SU-DHL-6 (cell line): ENCODE measurements at regions not wholly inside any gene's neighbourhood (a gene's known extent, or its start where the extent isn't known, plus 50 kb on each side); places are given as distances from the start of the nearest gene placed in this dataset.

Source experiments
- H2AFZ ChIP-seq: fragments of 200-600 bp; sonication (generic); 2 replicates; pipeline ENCODE4 v1.6.1; 2014; ENCODE audit warnings: low read depth, mild to moderate bottlenecking, moderate library complexity, mixed read lengths, antibody characterized with exemption, low read length; ENCODE audit not compliant: severe bottlenecking
- H3F3A ChIP-seq: fragments of 200-600 bp; shearing (Covaris generic); 2 replicates; pipeline ENCODE4 v1.6.0; 2016; ENCODE audit warnings: antibody characterized with exemption, mild to moderate bottlenecking; ENCODE audit not compliant: insufficient read depth
- H3K27ac ChIP-seq: fragments of 200-600 bp; sonication (generic); 2 replicates; pipeline ENCODE4 v1.5.1; 2016; ENCODE audit warnings: low read depth, mild to moderate bottlenecking, low read length, moderate library complexity, mixed read lengths
- H3K27me3 ChIP-seq: fragments of 200-600 bp; sonication (generic), shearing (Covaris generic); 2 replicates; pipeline ENCODE4 v1.6.0; 2014; ENCODE audit warnings: mild to moderate bottlenecking, low read length
- H3K36me3 ChIP-seq: fragments of 200-600 bp; sonication (generic); 2 replicates; pipeline ENCODE4 v1.6.1; 2014; ENCODE audit warnings: mild to moderate bottlenecking, low read length, mixed read lengths
- H3K4me2 ChIP-seq: fragments of 300-600, 200-600 bp; shearing (Covaris generic), sonication (generic); 2 replicates; pipeline ENCODE4 v1.6.0; 2014; ENCODE audit warnings: low read length, low read depth, mild to moderate bottlenecking; ENCODE audit not compliant: poor library complexity, severe bottlenecking
- H3K4me3 ChIP-seq: fragments of 200-600 bp; sonication (generic); 2 replicates; pipeline ENCODE4 v1.5.1; 2014; ENCODE audit warnings: antibody characterized with exemption, low read length, mild to moderate bottlenecking, mixed read lengths; ENCODE audit not compliant: insufficient read depth, poor library complexity, severe bottlenecking
- H3K79me2 ChIP-seq: fragments of 200-600 bp; sonication (generic); 2 replicates; pipeline ENCODE4 v1.6.1; 2014; ENCODE audit warnings: mild to moderate bottlenecking, low read length, moderate library complexity; ENCODE audit not compliant: insufficient read depth
- H3K9ac ChIP-seq: fragments of 200-600 bp; sonication (generic); 2 replicates; pipeline ENCODE4 v1.7.0; 2014; ENCODE audit warnings: mild to moderate bottlenecking, low read length
- H3K9me2 ChIP-seq: fragments of 200-600 bp; sonication (generic); replicated peaks from 2 replicates; pipeline ENCODE4 v1.6.1; 2014; ENCODE audit warnings: low read length; ENCODE audit not compliant: insufficient read depth
- H3K9me3 ChIP-seq: fragments of 200-600 bp; sonication (generic); 2 replicates; pipeline ENCODE4 v1.6.1; 2014; ENCODE audit warnings: low read length, mixed read lengths; ENCODE audit not compliant: insufficient read depth
- H4K20me1 ChIP-seq: fragments of 200-600 bp; sonication (generic); 2 replicates; pipeline ENCODE4 v1.6.1; 2014; ENCODE audit warnings: low read depth, mild to moderate bottlenecking, antibody characterized with exemption, low read length, moderate library complexity, mixed read lengths
- EZH2phosphoT487 ChIP-seq: fragments of 200-600 bp; sonication (generic), shearing (Covaris generic); conservative IDR thresholded peaks from 2 replicates; pipeline ENCODE4 v1.6.1; 2018; ENCODE audit warnings: mild to moderate bottlenecking, antibody characterized with exemption, low read length, moderate library complexity, mixed read lengths
- TF ChIP-seq, protein P1 (sequence below): fragments of 200-600 bp; sonication (generic); IDR thresholded peaks from one replicate; pipeline ENCODE4 v1.5.1; 2017; ENCODE audit warnings: antibody characterized with exemption, mild to moderate bottlenecking, low read length, moderate library complexity; ENCODE audit not compliant: insufficient read depth, poor library complexity, severe bottlenecking

DNA sequence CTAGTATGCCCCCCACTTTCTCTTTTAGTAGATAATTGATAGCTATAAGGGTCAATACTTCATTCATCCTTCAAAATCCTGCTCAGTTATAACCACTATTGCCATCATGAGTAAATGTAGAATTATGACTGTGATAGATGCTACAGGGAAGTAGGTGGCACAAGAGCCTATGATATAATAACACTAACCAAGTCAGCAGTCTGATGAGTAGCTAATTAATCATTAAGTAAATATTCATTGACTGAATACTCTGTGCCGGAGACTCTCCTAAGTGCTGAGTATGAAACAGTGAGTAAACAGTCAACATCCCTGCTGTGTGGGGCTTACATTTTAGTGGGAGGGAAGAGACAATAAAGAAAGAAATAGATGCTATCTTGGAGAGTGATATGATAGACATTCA lies 430.3 kb upstream of the ZNF462 start:
- Histone ChIP-seq H3K9ac (no peak overlapping the region), H3K4me2 (no peak overlapping the region), H3F3A (no peaks in the 10 kb centered on the region), H4K20me1 (no peaks in the 10 kb centered on the region), H3K4me3 (no peak overlapping the region), H3K36me3 (no peaks in the 10 kb centered on the region), H3K27me3 (no peaks in the 10 kb centered on the region), H3K9me2 (no peaks in the 10 kb centered on the region), H3K9me3 (no peaks in the 10 kb centered on the region), H2AFZ (no peak overlapping the region), H3K79me2 (no peaks in the 10 kb centered on the region), H3K27ac (no peak overlapping the region)
- TF ChIP-seq, protein P1, sequence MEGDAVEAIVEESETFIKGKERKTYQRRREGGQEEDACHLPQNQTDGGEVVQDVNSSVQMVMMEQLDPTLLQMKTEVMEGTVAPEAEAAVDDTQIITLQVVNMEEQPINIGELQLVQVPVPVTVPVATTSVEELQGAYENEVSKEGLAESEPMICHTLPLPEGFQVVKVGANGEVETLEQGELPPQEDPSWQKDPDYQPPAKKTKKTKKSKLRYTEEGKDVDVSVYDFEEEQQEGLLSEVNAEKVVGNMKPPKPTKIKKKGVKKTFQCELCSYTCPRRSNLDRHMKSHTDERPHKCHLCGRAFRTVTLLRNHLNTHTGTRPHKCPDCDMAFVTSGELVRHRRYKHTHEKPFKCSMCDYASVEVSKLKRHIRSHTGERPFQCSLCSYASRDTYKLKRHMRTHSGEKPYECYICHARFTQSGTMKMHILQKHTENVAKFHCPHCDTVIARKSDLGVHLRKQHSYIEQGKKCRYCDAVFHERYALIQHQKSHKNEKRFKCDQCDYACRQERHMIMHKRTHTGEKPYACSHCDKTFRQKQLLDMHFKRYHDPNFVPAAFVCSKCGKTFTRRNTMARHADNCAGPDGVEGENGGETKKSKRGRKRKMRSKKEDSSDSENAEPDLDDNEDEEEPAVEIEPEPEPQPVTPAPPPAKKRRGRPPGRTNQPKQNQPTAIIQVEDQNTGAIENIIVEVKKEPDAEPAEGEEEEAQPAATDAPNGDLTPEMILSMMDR: no peak
- no peak for TF ChIP-seq EZH2phosphoT487

- H4K20me1 ChIP-seq: no peaks in the 10 kb centered on the region
- H3K79me2 ChIP-seq: no peaks in the 10 kb centered on the region
- no peaks in the 10 kb centered on the region for H3F3A ChIP-seq
- no peak overlapping the region for H3K9ac ChIP-seq
- no peak overlapping the region for H3K27ac ChIP-seq
- H3K9me3 ChIP-seq: no peaks in the 10 kb centered on the region
- H3K36me3 ChIP-seq: no peaks in the 10 kb centered on the region
- no peak overlapping the region for H2AFZ ChIP-seq
- H3K4me2 ChIP-seq: no peak overlapping the region
- no peak for TF ChIP-seq EZH2phosphoT487
- TF ChIP-seq, protein P1: no peak
- H3K4me3 ChIP-seq: no peak overlapping the region
- no peaks in the 10 kb centered on the region for H3K27me3 ChIP-seq
- no peaks in the 10 kb centered on the region for H3K9me2 ChIP-seq
These were observed 424.0 kb upstream of the ZNF462 start for GRCh38 chr9:106438928-106439327.

- Histone ChIP-seq H3K9ac (no peak overlapping the region), H3K4me3 (no peak overlapping the region), H3K27ac (no peak overlapping the region), H3K36me3 (no peaks in the 10 kb centered on the region), H3K79me2 (no peaks in the 10 kb centered on the region), H4K20me1 (no peaks in the 10 kb centered on the region), H3K9me3 (no peaks in the 10 kb centered on the region), H2AFZ (no peak overlapping the region), H3K4me2 (no peak overlapping the region), H3K27me3 (no peaks in the 10 kb centered on the region), H3K9me2 (no peaks in the 10 kb centered on the region), H3F3A (no peaks in the 10 kb centered on the region)
- TF ChIP-seq, protein P1: no peak
- TF ChIP-seq EZH2phosphoT487: no peak
These were observed 421.7 kb upstream of the ZNF462 start for GRCh38 chr9:106441283-106441682.
